ENCODE measurements at regions not wholly inside any gene's neighbourhood (a gene's known extent, or its start where the extent isn't known, plus 50 kb on each side); places are given as distances from the start of the nearest gene placed in this dataset.

DNA sequence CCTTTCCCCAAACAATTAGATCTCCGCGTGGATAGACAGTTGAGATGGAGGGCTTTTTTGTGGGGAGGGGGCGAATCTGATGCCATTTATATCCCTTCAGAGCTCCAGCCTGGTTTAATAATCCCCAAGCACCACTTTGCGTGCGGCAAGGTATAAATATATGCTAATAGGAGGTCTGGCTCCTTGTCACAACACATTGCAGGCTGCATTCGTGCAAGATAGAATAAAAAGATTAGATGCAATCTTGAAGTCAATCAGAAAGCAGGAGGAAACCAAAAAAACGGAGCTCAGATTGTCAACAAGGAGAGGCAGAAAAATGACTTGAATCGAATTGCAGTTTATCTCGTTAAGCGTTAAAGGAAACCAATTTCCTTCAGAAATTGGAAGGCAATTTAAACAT, 248.7 kb downstream of the SPTSSA start:
- Histone ChIP-seq H3K4me1 (ENCODE audit: low read depth) (no peaks in the 10 kb centered on the region), H3K9me3 (no peaks in the 10 kb centered on the region), H3K36me3 (ENCODE audit: low read depth) (no peaks in the 10 kb centered on the region), H3K4me3 (no peak overlapping the region)
- TF ChIP-seq, protein P1, sequence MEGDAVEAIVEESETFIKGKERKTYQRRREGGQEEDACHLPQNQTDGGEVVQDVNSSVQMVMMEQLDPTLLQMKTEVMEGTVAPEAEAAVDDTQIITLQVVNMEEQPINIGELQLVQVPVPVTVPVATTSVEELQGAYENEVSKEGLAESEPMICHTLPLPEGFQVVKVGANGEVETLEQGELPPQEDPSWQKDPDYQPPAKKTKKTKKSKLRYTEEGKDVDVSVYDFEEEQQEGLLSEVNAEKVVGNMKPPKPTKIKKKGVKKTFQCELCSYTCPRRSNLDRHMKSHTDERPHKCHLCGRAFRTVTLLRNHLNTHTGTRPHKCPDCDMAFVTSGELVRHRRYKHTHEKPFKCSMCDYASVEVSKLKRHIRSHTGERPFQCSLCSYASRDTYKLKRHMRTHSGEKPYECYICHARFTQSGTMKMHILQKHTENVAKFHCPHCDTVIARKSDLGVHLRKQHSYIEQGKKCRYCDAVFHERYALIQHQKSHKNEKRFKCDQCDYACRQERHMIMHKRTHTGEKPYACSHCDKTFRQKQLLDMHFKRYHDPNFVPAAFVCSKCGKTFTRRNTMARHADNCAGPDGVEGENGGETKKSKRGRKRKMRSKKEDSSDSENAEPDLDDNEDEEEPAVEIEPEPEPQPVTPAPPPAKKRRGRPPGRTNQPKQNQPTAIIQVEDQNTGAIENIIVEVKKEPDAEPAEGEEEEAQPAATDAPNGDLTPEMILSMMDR (IDR thresholded peaks at IDR 0.05), result no peak
- intact Hi-C loops (cut with DNase I, micrococcal nuclease), result no loop called here
- no peak for ATAC-seq
- DNase-seq, result no peak

DNA sequence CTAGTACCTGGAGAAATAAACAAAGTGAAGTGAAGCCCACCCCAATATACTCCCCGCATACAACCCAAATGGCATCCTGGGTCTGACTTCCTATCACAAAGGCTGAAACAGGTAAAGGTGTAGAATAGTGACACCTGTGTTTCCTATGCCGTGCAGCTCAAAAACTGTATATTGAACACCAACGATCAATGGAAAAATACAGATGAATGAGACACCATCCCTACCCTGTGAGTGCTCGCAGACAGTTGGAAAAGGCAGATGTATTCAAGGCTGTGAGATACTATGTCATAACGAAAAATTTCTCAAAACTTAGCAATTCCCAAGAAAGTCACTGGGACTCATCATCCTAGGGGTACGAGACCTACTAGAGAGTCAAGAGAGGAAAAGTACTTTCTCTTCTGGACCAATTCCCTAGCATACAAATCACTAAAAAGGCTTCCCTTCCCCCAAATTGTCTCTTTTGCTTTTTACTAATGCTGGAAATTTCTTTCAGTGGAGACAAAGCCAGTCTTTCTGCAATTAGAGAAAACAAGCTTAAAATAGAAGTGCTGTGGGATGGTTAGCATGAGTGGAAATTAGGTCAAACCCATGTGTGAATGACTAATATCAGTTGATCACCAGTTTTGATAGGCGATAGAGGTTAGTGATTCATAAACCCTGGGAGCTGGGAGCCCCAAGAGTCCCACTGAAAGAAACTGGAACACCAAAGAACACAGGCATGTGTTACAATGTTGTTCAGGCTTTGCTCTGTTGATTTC, 249.7 kb downstream of the SPTSSA start:
- H3K4me3 ChIP-seq, result no peak overlapping the region
- ATAC-seq, result no peak
- H3K36me3 ChIP-seq (ENCODE audit: low read depth), result no peaks in the 10 kb centered on the region
- TF ChIP-seq, protein P1 (IDR thresholded peaks at IDR 0.05), result no peak
- no peaks in the 10 kb centered on the region for H3K4me1 ChIP-seq (ENCODE audit: low read depth)
- intact Hi-C loops (cut with DNase I, micrococcal nuclease), result no loop called here
- DNase-seq, result no peak
- H3K9me3 ChIP-seq, result no peaks in the 10 kb centered on the region

DNA sequence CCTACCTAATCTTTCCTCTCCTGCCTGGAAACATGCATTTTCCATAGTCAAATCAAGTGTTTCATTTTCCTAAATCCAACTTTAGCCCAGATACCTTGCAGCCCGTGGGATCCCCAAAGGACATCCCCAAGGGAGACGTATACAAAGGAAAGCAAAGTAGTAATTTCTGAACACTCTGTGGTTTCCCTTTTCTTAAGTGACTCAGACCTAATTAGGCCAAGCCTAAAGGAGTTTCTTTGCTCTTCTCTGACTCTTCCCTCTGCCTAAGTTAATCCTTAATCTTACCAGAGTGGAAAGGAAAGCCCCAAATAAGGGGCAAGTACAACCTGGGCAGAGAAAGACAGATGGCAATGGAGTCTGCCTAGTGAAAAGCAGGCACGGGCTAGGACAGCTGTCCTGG, 250.3 kb downstream of the SPTSSA start:
- H3K36me3 ChIP-seq (ENCODE audit: low read depth), result no peaks in the 10 kb centered on the region
- intact Hi-C loops (cut with DNase I, micrococcal nuclease), result no loop called here
- H3K4me1 ChIP-seq (ENCODE audit: low read depth), result no peaks in the 10 kb centered on the region
- TF ChIP-seq, protein P1 (IDR thresholded peaks at IDR 0.05), result no peak
- H3K9me3 ChIP-seq, result no peaks in the 10 kb centered on the region
- no peak overlapping the region for H3K4me3 ChIP-seq
- no peak for DNase-seq
- ATAC-seq, result peak; percentile 45

GRCh38 chr14:34208532-34208931, 253.5 kb downstream of the SPTSSA start:
- intact Hi-C loops (cut with DNase I, micrococcal nuclease), result no loop called here
- Histone ChIP-seq H3K9me3 (no peaks in the 10 kb centered on the region), H3K4me1 (ENCODE audit: low read depth) (no peaks in the 10 kb centered on the region), H3K4me3 (no peak overlapping the region), H3K36me3 (ENCODE audit: low read depth) (no peaks in the 10 kb centered on the region)
- TF ChIP-seq, protein P1 (IDR thresholded peaks at IDR 0.05), result no peak
- ATAC-seq (no peak), DNase-seq (no peak)

- DNase-seq, result no peak
- ATAC-seq, result no peak
- H3K4me3 ChIP-seq, result no peak overlapping the region
- TF ChIP-seq, protein P1 (IDR thresholded peaks at IDR 0.05), result no peak
- intact Hi-C loops (cut with DNase I, micrococcal nuclease), result no loop called here
- H3K4me1 ChIP-seq (ENCODE audit: low read depth), result no peaks in the 10 kb centered on the region
- no peaks in the 10 kb centered on the region for H3K36me3 ChIP-seq (ENCODE audit: low read depth)
- H3K9me3 ChIP-seq, result no peaks in the 10 kb centered on the region
Observed at GRCh38 chr14:34205799-34206198, 254.9 kb upstream of the EGLN3 start.
